RWPE2 (cell line): ENCODE measurements at regions not wholly inside any gene's neighbourhood (a gene's known extent, or its start where the extent isn't known, plus 50 kb on each side); places are given as distances from the start of the nearest gene placed in this dataset.

Source experiments
- ATAC-seq: fragments of 200-7000 bp; cut with Tn5 transposase; 3 replicates; pipeline ENCODE4 v1.9.1; 2021; ENCODE audit warnings: low read depth
- DNase-seq: peaks from one replicate; pipeline ENCODE4 v3.0.0-alpha.2; 2020; ENCODE audit warnings: low spot score
- H3K27ac ChIP-seq: fragments of 450-650 bp; 2 replicates; pipeline ENCODE4 v1.5.1; 2017; ENCODE audit warnings: mild to moderate bottlenecking; ENCODE audit not compliant: poor library complexity, severe bottlenecking
- H3K27me3 ChIP-seq: fragments of 250-450 bp; sonication (Bioruptor Pico); 2 replicates; pipeline ENCODE4 v1.5.1; 2021; ENCODE audit warnings: mild to moderate bottlenecking, moderate library complexity; ENCODE audit not compliant: insufficient read depth, poor library complexity, severe bottlenecking
- H3K36me3 ChIP-seq: fragments of 250-450 bp; sonication (Bioruptor Pico); 2 replicates; pipeline ENCODE4 v1.5.1; 2020; ENCODE audit warnings: low read depth, mild to moderate bottlenecking, moderate library complexity
- H3K4me1 ChIP-seq: fragments of 250-450 bp; sonication (Bioruptor Pico); 2 replicates; pipeline ENCODE4 v1.5.1; 2021; ENCODE audit warnings: mild to moderate bottlenecking, moderate library complexity; ENCODE audit not compliant: insufficient read depth, poor library complexity, severe bottlenecking
- H3K4me3 ChIP-seq: fragments of 250-450 bp; sonication (Bioruptor Pico); 2 replicates; pipeline ENCODE4 v1.5.1; 2021; ENCODE audit warnings: mild to moderate bottlenecking, moderate library complexity; ENCODE audit not compliant: severe bottlenecking
- H3K9me3 ChIP-seq: fragments of 250-450 bp; sonication (Bioruptor Pico); 2 replicates; pipeline ENCODE4 v1.5.1; 2021; ENCODE audit warnings: mild to moderate bottlenecking, moderate library complexity; ENCODE audit not compliant: severe bottlenecking
- TF ChIP-seq, protein P1 (sequence below): fragments of 450-650 bp; IDR thresholded peaks from one replicate; pipeline ENCODE4 v1.5.1; 2017; ENCODE audit warnings: mild to moderate bottlenecking, moderate library complexity; ENCODE audit not compliant: poor library complexity, severe bottlenecking

- Histone ChIP-seq H3K4me3 (no peak overlapping the region), H3K36me3 (no peaks in the 10 kb centered on the region), H3K27me3 (no peaks in the 10 kb centered on the region), H3K9me3 (no peaks in the 10 kb centered on the region), H3K4me1 (no peaks in the 10 kb centered on the region), H3K27ac (no peak overlapping the region)
- TF ChIP-seq, protein P1, sequence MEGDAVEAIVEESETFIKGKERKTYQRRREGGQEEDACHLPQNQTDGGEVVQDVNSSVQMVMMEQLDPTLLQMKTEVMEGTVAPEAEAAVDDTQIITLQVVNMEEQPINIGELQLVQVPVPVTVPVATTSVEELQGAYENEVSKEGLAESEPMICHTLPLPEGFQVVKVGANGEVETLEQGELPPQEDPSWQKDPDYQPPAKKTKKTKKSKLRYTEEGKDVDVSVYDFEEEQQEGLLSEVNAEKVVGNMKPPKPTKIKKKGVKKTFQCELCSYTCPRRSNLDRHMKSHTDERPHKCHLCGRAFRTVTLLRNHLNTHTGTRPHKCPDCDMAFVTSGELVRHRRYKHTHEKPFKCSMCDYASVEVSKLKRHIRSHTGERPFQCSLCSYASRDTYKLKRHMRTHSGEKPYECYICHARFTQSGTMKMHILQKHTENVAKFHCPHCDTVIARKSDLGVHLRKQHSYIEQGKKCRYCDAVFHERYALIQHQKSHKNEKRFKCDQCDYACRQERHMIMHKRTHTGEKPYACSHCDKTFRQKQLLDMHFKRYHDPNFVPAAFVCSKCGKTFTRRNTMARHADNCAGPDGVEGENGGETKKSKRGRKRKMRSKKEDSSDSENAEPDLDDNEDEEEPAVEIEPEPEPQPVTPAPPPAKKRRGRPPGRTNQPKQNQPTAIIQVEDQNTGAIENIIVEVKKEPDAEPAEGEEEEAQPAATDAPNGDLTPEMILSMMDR, result no peak
- DNase-seq (no peak), ATAC-seq (no peak)
Observed at GRCh38 chr3:22419261-22419660, 668.3 kb upstream of the ZNF385D start.

GRCh38 chr3:22421589-22421988 is 670.6 kb upstream of the ZNF385D start:
- TF ChIP-seq, protein P1, result no peak
- no peak overlapping the region for H3K4me3 ChIP-seq
- no peaks in the 10 kb centered on the region for H3K4me1 ChIP-seq
- no peak for ATAC-seq
- H3K27ac ChIP-seq, result no peak overlapping the region
- no peak for DNase-seq
- no peaks in the 10 kb centered on the region for H3K36me3 ChIP-seq
- no peaks in the 10 kb centered on the region for H3K9me3 ChIP-seq
- no peaks in the 10 kb centered on the region for H3K27me3 ChIP-seq

- Histone ChIP-seq H3K27me3 (no peaks in the 10 kb centered on the region), H3K4me3 (no peak overlapping the region), H3K36me3 (no peaks in the 10 kb centered on the region), H3K4me1 (no peaks in the 10 kb centered on the region), H3K27ac (no peak overlapping the region), H3K9me3 (no peaks in the 10 kb centered on the region)
- TF ChIP-seq, protein P1, result no peak
- no peak for DNase-seq
- no peak for ATAC-seq
Observed at GRCh38 chr3:22431334-22431733, 680.3 kb upstream of the ZNF385D start.

DNA sequence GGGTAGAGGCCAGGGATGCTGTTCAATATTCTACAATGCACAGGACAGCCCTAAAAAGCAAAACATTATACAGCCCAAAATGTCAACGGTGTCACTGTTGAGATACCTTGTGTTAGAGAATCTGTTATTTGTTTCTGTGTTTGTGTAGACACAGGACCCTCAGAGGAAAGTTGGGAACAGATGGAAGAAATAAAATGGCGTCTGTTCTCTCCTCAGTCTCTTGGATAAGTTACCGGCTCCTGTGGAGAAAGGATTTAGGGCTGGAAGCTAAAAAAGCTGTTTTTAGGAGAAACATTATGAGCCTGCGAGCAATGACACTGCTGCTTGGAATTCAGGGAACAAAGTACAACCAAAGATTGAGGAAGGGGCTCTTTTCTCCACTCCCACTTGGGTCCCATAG is 688.6 kb upstream of the ZNF385D start:
- DNase-seq (no peak), ATAC-seq (no peak)
- Histone ChIP-seq H3K9me3 (no peaks in the 10 kb centered on the region), H3K27ac (no peak overlapping the region), H3K4me3 (no peak overlapping the region), H3K36me3 (no peaks in the 10 kb centered on the region), H3K27me3 (no peaks in the 10 kb centered on the region), H3K4me1 (no peaks in the 10 kb centered on the region)
- TF ChIP-seq, protein P1, result no peak

GRCh38 chr3:22441711-22442110 is 690.7 kb upstream of the ZNF385D start:
- DNase-seq (no peak), ATAC-seq (no peak)
- TF ChIP-seq, protein P1, result no peak
- H3K27me3 ChIP-seq, result no peaks in the 10 kb centered on the region
- no peak overlapping the region for H3K4me3 ChIP-seq
- H3K9me3 ChIP-seq, result no peaks in the 10 kb centered on the region
- H3K27ac ChIP-seq, result no peak overlapping the region
- H3K36me3 ChIP-seq, result no peaks in the 10 kb centered on the region
- no peaks in the 10 kb centered on the region for H3K4me1 ChIP-seq
